ENCODE measurements at regions not wholly inside any gene's neighbourhood (a gene's known extent, or its start where the extent isn't known, plus 50 kb on each side); places are given as distances from the start of the nearest gene placed in this dataset.
"Not testable (repeated sequence)": the region's sequence is repeated elsewhere in the genome, so short reads cannot be mapped to it uniquely, and the experiment has no call there.

DNA sequence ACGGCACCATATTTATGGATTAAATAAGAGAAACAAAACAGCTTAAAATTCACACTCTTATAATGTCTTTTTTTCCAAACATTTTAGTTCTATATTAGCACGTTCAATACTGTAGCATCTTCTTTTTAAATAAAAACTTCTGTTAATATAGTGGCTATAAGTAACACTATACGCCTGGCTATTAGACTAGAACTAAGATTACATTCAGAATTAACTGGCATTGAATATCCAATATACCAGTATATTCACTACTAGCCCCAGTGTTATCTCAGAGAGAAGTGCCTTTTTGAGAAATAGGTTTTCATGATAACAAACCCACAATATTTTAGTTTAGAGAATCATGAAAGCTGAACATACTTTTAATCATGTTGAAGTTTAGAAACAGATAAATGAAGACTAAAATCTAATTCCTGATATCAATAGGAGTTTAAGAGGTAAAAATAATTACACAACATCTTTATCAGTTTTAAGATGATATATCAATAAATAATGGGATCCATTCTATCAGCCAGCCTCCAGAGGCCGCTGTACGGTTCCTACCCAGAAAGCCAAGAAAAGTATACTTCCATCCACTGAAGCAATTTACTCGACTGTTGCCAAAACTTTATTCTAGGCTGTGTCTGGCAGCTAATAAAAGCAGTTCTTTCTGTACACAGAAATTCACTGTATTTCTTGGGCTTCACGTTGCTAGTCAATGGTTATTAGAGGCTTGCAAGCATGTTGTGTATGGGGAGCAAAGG, 1113.4 kb upstream of the MIR17HG start:
- no peak for DNase-seq (ENCODE audit: low read depth in 4 of 4, low spot score in 3 of 4)

DNA sequence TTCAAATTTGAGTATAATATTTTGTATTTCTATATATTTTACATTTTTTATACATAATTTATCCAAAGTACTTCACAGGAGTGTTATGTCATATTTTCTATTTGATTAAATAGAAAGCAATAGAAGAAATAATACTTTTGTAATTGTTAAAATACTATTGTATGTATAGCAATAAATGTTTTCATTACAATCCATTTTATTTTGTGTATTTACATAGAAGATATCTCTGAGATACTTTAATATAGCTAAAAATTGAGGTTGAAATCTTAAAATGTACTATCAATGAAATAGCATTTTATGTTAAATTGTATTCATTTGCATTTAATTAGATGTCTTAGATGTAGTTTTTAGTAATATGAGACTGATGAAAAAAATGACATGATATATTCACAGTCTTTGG, 1109.6 kb upstream of the MIR17HG start:
- DNase-seq (ENCODE audit: low read depth in 4 of 4, low spot score in 3 of 4), result no peak

DNA sequence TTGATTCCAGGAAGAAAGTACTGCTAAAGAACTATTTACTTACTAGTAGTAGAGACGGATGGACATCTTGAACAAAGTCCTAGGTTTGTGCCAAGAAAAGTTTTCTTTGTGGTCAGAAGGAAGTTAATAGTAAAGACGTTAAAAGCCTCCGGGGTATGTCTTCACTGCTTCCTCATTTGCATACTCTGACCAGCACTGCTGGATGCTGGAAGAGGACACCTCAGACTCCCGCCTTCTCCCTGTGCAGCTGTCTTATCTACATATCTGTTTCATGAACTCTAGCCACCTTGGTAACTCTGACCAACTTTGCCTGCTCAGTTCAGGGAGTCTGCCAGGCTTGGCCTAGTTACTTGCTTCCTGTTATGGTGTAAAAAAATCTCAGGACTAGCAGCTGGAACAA, 1109.1 kb upstream of the MIR17HG start:
- DNase-seq (ENCODE audit: low read depth in 4 of 4, low spot score in 3 of 4), result no peak

DNA sequence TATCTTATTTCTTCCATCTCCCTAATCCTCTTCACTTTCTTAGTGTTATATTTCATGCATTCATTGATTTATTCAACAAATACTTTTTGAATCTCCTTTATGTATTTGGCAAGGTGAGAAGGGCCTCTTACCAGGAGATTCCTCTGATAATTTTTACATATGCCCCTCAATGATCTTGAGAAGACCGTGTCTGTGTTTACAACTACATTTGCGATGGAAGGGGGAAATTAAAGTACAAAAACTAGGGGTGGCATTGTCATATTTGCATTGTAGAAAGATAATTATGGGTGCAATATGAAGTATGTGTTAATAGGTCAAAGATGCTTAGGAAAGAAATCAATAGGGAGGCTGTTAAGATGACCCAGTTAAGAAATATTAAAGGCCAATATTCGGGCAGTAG, 1108.4 kb upstream of the MIR17HG start:
- DNase-seq (ENCODE audit: low read depth in 4 of 4, low spot score in 3 of 4), result no peak

DNA sequence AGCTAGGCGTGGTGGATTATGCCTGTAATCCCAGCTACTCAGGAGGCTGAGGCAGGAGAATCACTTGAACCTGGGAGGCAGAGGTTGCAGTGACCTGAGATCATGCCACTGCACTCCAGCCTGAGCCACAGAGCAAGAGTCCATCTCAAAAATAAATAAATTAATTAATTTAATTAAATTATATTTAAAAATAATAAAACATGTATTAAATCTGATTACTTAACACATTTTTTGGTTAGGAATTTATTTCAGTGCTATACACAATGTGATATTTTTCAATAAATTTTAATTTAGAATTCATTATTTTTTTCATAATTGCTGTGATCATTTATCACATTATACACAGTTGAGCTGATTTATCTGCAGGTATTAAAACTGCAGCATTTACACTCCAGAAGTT, 1101.5 kb upstream of the MIR17HG start:
- DNase-seq (ENCODE audit: low read depth in 4 of 4, low spot score in 3 of 4), result no peak

DNA sequence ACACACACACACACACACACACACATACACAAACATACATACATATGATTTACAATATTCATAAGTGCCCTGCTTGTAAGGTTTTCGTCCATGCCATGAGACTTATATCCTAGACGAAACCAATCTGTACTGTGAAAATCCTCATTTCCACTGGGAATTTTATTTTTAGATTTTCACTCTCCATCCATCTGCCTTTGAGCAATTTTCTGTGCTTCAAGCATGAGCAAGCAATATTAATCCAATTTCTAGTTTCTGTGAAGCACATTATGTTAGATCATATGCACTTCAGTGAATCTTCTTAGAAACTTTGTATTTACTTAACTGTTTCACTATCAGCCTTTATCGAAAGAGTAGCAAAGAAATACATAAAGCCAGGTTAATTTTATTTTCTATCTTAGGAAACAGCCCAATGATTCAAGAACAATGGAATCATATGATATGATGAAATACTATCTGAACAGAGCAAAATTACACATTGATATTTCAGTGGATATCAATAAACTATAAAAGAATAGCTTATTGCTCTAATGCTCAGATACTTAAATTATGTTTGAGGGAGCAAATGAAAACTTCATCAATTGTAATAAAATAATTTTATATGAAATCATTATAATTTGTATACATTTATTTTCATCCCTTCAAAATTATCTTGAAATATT, 1100.7 kb upstream of the MIR17HG start:
- no peak for DNase-seq (ENCODE audit: low read depth in 4 of 4, low spot score in 3 of 4)

DNA sequence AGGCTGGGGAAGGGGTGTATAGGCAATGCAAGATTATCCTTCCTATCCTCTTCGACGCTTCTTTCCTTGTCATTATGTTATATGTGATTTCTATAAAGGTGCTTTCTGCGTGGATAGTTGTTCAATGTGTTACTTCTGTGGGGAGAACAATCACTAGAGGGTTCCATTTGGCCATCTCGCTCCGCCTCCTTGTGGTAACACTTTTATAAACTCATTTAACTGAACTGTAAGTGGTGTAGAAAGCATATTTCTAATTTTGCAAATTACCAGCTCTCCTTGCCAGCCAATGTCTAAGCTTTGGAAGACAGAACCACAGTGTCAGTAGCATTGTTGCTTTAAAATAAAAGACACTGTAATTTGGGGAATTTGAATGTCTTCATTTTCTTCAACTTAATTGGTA, 1093.7 kb upstream of the MIR17HG start:
- no peak for DNase-seq (ENCODE audit: low read depth in 4 of 4, low spot score in 3 of 4)

DNA sequence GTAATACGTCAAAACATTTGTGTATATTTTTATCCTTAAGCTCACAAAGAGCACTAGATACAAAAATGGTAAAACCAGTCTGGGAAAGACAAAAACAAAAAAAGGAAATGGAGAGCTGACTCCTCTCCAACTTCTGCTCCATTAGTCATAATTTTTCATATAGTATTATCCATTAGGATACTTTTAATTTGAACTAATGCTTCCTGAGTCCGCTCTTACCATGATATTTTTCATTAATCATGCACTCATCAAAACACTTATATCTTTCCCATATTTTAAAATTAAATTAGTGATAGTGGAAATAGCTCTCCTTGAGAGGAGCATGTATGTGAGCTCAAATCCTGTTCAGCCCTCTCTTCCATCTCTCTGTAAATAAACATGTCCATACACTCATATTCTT, 1093.0 kb upstream of the MIR17HG start:
- DNase-seq (ENCODE audit: low read depth in 4 of 4, low spot score in 3 of 4), result no peak

DNA sequence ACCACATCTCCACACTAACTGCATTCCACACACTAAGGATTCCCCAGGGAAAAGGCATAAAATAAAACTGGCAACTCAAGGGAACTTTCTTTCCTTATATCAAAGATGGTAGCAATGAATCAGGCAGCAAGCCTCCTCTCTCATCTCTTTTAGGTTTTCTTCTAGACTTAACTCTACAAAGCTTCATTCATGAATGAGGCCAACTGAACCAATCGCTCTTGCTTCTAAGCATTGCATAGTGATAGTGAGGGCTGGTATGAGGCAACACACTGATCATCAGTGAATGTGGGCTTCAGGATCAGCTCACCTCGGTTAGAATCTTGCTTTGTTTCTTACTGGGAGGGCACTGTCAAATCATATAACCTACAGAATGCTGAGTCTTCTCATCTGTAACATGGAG, 1090.7 kb upstream of the MIR17HG start:
- DNase-seq (ENCODE audit: low read depth in 4 of 4, low spot score in 3 of 4), result no peak

DNA sequence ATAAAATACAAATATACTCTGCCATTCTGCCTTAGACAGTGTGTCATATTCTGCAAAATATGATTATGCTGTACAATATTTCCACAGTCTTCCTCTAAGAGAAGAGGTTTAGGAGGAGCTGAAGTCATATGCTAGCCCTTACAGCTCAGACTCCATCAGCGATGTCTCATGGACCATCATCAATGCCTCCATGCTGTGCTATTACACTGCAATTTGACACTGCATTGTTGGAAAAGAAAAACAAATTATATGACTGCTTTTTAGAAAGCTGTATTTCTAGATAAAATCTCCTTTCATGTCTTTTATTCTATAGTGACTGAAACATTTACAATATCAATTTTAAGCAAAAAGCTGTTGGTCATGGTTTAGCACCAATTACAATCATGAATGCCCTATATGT, 1089.4 kb upstream of the MIR17HG start:
- DNase-seq (ENCODE audit: low read depth in 4 of 4, low spot score in 3 of 4), result no peak

DNA sequence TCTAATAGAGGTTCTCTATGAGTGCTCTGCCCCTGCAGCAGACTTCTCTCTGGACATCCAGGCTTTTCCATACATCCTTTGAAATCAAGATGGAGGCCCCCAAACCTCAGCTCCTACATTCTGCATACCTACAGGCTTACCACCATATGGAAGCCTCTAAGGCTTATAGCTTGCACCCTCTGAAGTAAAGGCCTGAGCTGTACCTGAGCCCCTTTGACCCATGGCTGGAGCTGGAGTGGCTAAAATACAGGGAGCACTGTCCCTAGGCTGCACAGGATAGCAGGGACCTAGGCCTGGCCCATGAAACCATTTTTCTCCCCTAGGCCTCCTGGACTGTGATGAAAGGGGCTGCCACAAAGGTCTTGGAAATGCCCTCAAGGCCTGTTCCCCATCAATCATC, 1086.1 kb upstream of the MIR17HG start:
- no peak for DNase-seq (ENCODE audit: low read depth in 4 of 4, low spot score in 3 of 4)

DNA sequence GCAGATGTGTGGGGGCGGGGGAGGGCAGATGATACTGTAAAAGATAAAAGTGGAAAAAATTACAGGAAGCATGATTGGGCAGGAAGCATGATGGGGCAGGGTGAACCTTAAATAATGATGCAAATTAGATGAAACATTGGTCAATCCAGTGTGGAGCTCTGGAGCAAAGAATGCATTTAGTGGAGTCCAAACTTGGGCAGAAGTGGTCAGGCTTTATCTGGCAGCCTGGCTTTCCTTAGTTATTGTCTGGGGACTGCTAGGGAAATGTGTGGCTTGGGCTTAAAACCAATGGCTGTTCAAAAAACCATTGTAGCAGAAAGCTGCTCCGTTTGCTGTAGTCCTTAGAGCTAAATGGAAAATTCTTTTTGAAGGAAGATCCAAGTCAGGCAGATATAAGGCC, 1077.3 kb upstream of the MIR17HG start:
- DNase-seq (ENCODE audit: low read depth in 4 of 4, low spot score in 3 of 4), result no peak

DNA sequence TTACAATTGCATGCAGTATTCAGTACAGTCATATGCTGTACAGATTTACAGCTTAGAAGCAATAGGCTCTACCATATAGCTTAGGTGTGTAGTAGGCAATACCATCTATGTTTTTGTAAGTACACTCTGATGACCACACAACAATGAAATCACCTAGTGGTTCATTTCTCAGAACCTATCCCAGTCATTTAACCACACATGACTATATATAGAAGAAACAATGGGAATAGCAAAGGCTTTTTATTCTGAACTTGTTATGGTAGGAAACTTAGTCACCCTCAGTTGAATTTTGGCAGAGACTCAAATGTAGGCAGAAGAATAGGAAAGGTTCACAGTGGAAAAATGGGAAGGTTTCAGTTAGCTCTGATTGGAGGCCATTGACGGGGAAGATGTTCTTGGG, 1075.1 kb upstream of the MIR17HG start:
- no peak for DNase-seq (ENCODE audit: low read depth in 4 of 4, low spot score in 3 of 4)

DNA sequence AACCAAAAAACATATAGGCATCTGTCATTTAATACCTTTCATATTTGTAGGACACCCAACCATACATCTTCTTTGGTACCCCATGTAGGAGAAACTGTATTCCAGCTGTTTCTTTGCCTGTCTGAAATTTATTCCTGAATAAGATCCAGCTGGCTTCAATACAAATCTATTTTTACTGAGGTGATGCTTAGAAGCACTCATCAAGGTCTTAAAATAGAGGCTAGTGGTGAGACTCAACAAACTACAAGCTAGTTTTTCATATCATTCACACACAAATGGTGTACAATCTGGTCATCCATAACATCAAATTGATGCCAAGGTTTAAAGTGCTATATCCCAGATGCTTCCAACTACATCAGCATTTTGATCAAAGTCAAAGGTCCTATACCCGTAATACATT, 1071.3 kb upstream of the MIR17HG start:
- no peak for DNase-seq (ENCODE audit: low read depth in 4 of 4, low spot score in 3 of 4)

DNA sequence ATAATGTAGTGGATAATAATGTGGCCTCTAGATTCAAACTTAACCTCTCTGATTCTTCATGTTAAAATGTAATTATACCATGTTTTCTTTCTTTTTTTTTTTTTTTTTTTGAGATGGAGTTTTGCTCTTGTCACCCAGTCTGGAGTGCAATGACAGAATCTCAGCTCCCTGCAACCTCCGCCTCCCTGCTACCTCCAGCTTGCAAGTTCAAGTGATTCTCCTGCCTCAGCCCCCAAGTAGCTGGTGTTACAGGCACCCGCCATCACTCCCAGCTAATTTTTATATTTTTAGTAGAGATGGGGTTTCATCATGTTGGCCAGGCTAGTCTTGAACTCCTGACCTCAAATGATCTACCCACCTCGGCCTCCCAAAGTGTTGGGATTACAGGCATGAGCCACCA, 1069.3 kb upstream of the MIR17HG start:
- DNase-seq (ENCODE audit: low read depth in 4 of 4, low spot score in 3 of 4), result not testable (repeated sequence)

DNA sequence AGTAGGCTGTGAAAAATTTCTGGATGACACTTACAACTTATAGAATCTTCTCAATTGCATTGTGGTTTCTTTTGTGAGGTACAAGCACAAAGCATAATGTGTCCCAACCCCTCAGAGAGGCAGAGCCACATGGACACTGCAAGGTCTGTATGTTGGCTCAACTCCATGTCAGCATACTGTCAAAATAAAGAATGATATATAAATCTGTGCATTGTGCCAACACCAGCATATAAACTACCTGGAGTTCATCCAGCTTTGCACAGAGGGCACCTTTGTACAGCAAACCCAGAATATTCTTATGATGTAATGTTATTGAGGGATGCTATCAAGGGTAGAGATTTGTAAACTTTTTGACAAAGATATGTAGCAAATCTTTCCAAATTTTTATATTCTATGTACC, 1065.8 kb upstream of the MIR17HG start:
- DNase-seq (ENCODE audit: low read depth in 4 of 4, low spot score in 3 of 4), result no peak

DNA sequence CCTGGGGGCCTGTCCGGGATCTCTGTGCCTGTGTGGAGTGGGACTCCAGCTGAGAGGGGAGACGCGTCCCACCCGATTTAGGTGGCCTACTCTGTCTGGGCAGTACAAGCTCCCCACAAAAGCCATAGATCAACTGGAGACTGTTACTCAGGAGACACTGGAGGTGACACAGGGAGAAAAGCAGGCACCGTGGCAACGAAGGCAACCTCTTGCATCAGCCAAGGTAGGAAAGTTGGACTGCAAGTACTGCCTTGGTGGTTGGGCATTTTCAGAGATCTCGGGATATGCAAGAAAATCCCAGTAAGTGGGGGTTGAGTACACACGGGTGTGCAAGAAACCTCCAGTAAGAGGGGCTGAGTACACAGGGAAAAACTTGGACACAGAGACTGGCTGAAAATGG, 1060.0 kb upstream of the MIR17HG start:
- DNase-seq (ENCODE audit: low read depth in 4 of 4, low spot score in 3 of 4), result no peak

DNA sequence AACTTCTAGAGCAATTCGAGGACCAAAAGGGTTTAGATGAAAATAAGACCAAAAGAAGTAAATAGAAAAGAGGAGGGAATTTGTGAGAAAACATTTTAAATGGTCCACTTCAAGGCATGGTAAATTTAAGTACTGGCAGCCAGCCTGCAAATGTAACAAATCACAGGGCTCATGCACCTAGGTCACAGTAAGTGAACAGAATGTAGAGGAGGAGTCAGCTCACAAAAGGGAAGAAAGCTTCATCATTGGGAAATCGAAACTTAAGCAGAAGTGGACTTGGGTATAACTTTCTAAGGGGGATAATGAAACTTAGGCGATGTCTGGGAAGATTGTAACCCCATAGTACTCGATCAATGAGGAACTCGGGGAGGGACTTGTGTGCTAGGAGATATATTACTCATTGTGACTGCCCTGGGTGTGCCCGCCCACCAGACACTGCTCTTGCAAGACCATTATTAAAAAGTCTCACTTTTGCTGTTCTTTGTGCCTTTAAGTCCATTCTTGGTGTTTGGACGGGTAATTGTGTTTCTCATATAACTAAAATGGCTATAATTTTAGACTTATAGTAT, 1053.6 kb upstream of the MIR17HG start:
- no peak for DNase-seq (ENCODE audit: low read depth in 4 of 4, low spot score in 3 of 4)

DNA sequence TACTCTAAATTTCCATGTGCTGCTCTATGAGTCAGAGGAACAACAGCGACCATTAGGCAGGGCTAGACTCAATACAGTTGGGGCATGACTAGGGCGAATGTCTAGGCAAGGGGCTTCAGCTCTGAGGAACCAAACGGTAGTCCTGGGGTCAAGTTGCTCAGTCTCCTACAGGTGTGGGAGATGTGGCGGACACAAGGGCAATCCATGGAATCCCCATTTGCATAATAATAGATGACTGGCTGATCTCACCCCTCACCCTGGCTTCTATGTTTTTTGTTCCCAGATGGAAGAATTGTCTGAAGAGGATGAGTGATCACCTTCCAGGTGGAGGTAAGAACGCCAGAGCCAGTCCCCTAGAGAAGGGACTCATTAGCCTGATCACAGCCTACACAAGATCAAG, 1048.2 kb upstream of the MIR17HG start:
- DNase-seq (ENCODE audit: low read depth in 4 of 4, low spot score in 3 of 4), result no peak

DNA sequence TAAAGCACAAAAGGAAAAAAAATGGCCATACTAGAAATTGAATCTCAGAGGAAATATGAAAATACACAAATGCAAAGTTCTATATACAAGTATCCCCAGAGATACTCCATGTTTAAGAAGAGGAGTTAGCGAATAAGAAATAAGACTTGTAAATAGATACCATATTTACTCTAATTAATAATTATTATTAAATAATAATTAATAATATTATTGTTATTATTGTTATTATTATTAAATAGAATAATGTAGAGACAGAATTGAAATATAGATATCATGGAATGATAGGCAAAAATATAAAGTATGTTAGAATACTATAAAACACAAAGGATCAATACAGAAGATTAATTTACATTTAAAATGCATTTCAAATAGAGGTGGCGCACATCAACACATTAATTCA, 1047.5 kb upstream of the MIR17HG start:
- DNase-seq (ENCODE audit: low read depth in 4 of 4, low spot score in 3 of 4), result no peak

DNA sequence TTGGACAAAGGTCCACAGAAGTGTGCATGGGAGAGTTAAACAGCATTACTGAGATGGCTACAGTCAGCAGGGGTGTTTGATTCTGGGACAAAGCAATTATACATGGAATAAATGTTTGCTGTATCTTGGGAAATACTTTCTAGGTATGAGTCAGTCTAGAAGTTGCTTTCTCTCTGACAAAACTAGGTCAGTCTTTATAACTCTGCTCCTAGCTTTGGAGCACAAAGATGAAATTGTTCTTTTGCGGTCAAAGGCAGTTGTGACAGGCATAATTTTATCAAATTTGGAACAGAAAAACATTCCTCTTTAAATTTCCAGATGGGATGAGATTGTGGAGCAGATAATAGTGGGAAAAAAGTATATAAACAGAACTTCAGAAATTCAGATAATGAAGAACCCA, 1045.4 kb upstream of the MIR17HG start:
- DNase-seq (ENCODE audit: low read depth in 4 of 4, low spot score in 3 of 4), result no peak

DNA sequence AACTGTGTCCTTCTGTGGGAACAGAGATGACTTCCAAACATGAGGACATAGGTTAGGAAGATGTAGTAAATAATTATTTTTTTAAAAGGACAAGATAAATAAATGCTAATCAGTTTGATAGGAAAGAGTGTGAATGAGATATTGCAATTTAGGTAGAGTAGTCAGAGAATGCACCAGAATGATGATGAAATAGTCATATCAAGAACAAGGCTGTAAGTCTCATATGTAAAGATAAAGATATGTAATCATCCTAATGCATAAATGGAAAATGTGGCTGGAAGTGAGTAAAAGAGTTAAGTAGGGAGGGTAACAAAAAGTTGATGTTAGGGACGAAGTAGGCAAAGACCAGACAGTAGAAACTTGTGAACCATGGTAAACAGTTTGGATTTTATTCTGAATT, 1041.7 kb upstream of the MIR17HG start:
- DNase-seq (ENCODE audit: low read depth in 4 of 4, low spot score in 3 of 4), result no peak
